HUES64 (cell line): ENCODE measurements at regions not wholly inside any gene's neighbourhood (a gene's known extent, or its start where the extent isn't known, plus 50 kb on each side); places are given as distances from the start of the nearest gene placed in this dataset.

Source experiments
- H3K27ac ChIP-seq: 2 replicates; pipeline ENCODE4 v1.7.0; 2013; ENCODE audit warnings: low read depth, low read length, inconsistent platforms
- H3K27me3 ChIP-seq: 2 replicates; pipeline ENCODE4 v1.6.1; 2013; ENCODE audit warnings: mild to moderate bottlenecking, low read length; ENCODE audit not compliant: insufficient read depth
- H3K36me3 ChIP-seq: 2 replicates; pipeline ENCODE4 v1.6.1; 2013; ENCODE audit warnings: mild to moderate bottlenecking, low read length; ENCODE audit not compliant: insufficient read depth
- H3K4me1 ChIP-seq: 2 replicates; pipeline ENCODE4 v1.6.1; 2013; ENCODE audit warnings: mild to moderate bottlenecking, low read length, moderate library complexity; ENCODE audit not compliant: insufficient read depth
- H3K4me3 ChIP-seq: 2 replicates; pipeline ENCODE4 v1.5.1; 2013; ENCODE audit warnings: mild to moderate bottlenecking, low read length, moderate library complexity
- H3K9ac ChIP-seq: 2 replicates; pipeline ENCODE4 v1.6.1; 2013; ENCODE audit warnings: mild to moderate bottlenecking, low read depth, low read length
- H3K9me3 ChIP-seq: 2 replicates; pipeline ENCODE4 v1.6.1; 2013; ENCODE audit warnings: low read depth, low read length; ENCODE audit not compliant: insufficient read depth
- WGBS: fragments of 150-250, 120-280 bp; methylation state at CpG from one replicate; pipeline ENCODE4 v1.1.7; 2013; ENCODE audit warnings: missing lambda C conversion rate; 5-methylcytosine and 5-hydroxymethylcytosine counted together

- Histone ChIP-seq H3K36me3 (no peaks in the 10 kb centered on the region), H3K9ac (no peak overlapping the region), H3K27ac (no peak overlapping the region), H3K9me3 (no peaks in the 10 kb centered on the region), H3K4me1 (no peaks in the 10 kb centered on the region), H3K27me3 (no peaks in the 10 kb centered on the region), H3K4me3 (no peak overlapping the region)
- WGBS: 93% methylated on average over 1 of the region's 1 CpG
Measured at GRCh38 chr16:22726868-22727267, 87.1 kb upstream of the HS3ST2 start.

- Histone ChIP-seq H3K27me3 (no peaks in the 10 kb centered on the region), H3K27ac (no peak overlapping the region), H3K4me1 (no peaks in the 10 kb centered on the region), H3K9me3 (no peaks in the 10 kb centered on the region), H3K36me3 (no peaks in the 10 kb centered on the region), H3K4me3 (no peak overlapping the region), H3K9ac (no peak overlapping the region)
- WGBS: 94% methylated on average over 10 of the region's 10 CpGs
Measured at GRCh38 chr16:22727285-22728166, 86.4 kb upstream of the HS3ST2 start.

- Histone ChIP-seq H3K4me3 (no peak overlapping the region), H3K36me3 (no peaks in the 10 kb centered on the region), H3K27me3 (no peaks in the 10 kb centered on the region), H3K4me1 (no peaks in the 10 kb centered on the region), H3K9ac (no peak overlapping the region), H3K9me3 (no peaks in the 10 kb centered on the region), H3K27ac (no peak overlapping the region)
- WGBS: 88% methylated on average over 4 of the region's 4 CpGs
Measured at GRCh38 chr16:22728167-22728836, 85.7 kb upstream of the HS3ST2 start.

- Histone ChIP-seq H3K36me3 (no peaks in the 10 kb centered on the region), H3K27me3 (no peaks in the 10 kb centered on the region), H3K4me1 (no peaks in the 10 kb centered on the region), H3K4me3 (no peak overlapping the region), H3K27ac (no peak overlapping the region), H3K9me3 (no peaks in the 10 kb centered on the region), H3K9ac (no peak overlapping the region)
- WGBS: 86% methylated on average over 2 of the region's 2 CpGs
Measured at GRCh38 chr16:22732400-22732799, 81.6 kb upstream of the HS3ST2 start.

GRCh38 chr16:22732959-22733358 lies 81.0 kb upstream of the HS3ST2 start:
- 93% methylated on average over 4 of the region's 4 CpGs for WGBS
- Histone ChIP-seq H3K27ac (no peak overlapping the region), H3K9ac (no peak overlapping the region), H3K27me3 (no peaks in the 10 kb centered on the region), H3K4me3 (no peak overlapping the region), H3K9me3 (no peaks in the 10 kb centered on the region), H3K36me3 (no peaks in the 10 kb centered on the region), H3K4me1 (no peaks in the 10 kb centered on the region)

GRCh38 chr16:22734368-22734767 lies 79.6 kb upstream of the HS3ST2 start:
- H3K9me3 ChIP-seq: no peaks in the 10 kb centered on the region
- H3K36me3 ChIP-seq: no peaks in the 10 kb centered on the region
- H3K27me3 ChIP-seq: no peaks in the 10 kb centered on the region
- no peak overlapping the region for H3K27ac ChIP-seq
- 88% methylated on average over 12 of the region's 12 CpGs for WGBS
- no peak overlapping the region for H3K4me3 ChIP-seq
- no peak overlapping the region for H3K9ac ChIP-seq
- no peaks in the 10 kb centered on the region for H3K4me1 ChIP-seq

- no peaks in the 10 kb centered on the region for H3K4me1 ChIP-seq
- no peak overlapping the region for H3K27ac ChIP-seq
- H3K27me3 ChIP-seq: no peaks in the 10 kb centered on the region
- 97% methylated on average over 1 of the region's 1 CpG for WGBS
- H3K9me3 ChIP-seq: no peaks in the 10 kb centered on the region
- no peak overlapping the region for H3K4me3 ChIP-seq
- H3K9ac ChIP-seq: no peak overlapping the region
- H3K36me3 ChIP-seq: no peaks in the 10 kb centered on the region
Measured at GRCh38 chr16:22736791-22737190, 77.2 kb upstream of the HS3ST2 start.

GRCh38 chr16:22739077-22739476 lies 74.9 kb upstream of the HS3ST2 start:
- Histone ChIP-seq H3K9me3 (no peaks in the 10 kb centered on the region), H3K4me1 (0 out of 2 replicates have a peak, but pooled peaks cover 7% of the 10 kb centered on the region)
- WGBS: 93% methylated on average over 3 of the region's 3 CpGs

GRCh38 chr16:22743401-22743800 lies 70.6 kb upstream of the HS3ST2 start:
- no peaks in the 10 kb centered on the region for H3K36me3 ChIP-seq
- H3K9me3 ChIP-seq: no peaks in the 10 kb centered on the region
- 100% methylated on average over 4 of the region's 4 CpGs for WGBS
- H3K4me3 ChIP-seq: no peak overlapping the region
- no peak overlapping the region for H3K9ac ChIP-seq
- H3K27me3 ChIP-seq: no peaks in the 10 kb centered on the region
- H3K4me1 ChIP-seq: 0 out of 2 replicates have a peak, but pooled peaks cover 7% of the 10 kb centered on the region
- H3K27ac ChIP-seq: no peak overlapping the region

More at GRCh38 chr16:22739077-22739476, 74.9 kb upstream of the HS3ST2 start:
- H3K27me3 ChIP-seq: no peaks in the 10 kb centered on the region
- no peak overlapping the region for H3K4me3 ChIP-seq
- H3K9ac ChIP-seq: no peak overlapping the region
- H3K27ac ChIP-seq: no peak overlapping the region
- H3K36me3 ChIP-seq: no peaks in the 10 kb centered on the region

- WGBS: 71% methylated on average over 5 of the region's 5 CpGs
- H3K36me3 ChIP-seq: no peaks in the 10 kb centered on the region
Measured at GRCh38 chr16:22751104-22751667, 62.8 kb upstream of the HS3ST2 start.

GRCh38 chr16:22751685-22752084 lies 62.3 kb upstream of the HS3ST2 start:
- Histone ChIP-seq H3K27me3 (no peaks in the 10 kb centered on the region), H3K9ac (no peak overlapping the region), H3K9me3 (no peaks in the 10 kb centered on the region), H3K4me1 (no peaks in the 10 kb centered on the region), H3K27ac (no peak overlapping the region), H3K4me3 (no peak overlapping the region), H3K36me3 (no peaks in the 10 kb centered on the region)
- 95% methylated on average over 2 of the region's 2 CpGs for WGBS

More at GRCh38 chr16:22751104-22751667, 62.8 kb upstream of the HS3ST2 start:
- no peaks in the 10 kb centered on the region for H3K4me1 ChIP-seq
- no peak overlapping the region for H3K9ac ChIP-seq
- H3K27me3 ChIP-seq: no peaks in the 10 kb centered on the region
- H3K9me3 ChIP-seq: no peaks in the 10 kb centered on the region
- H3K4me3 ChIP-seq: no peak overlapping the region
- no peak overlapping the region for H3K27ac ChIP-seq
